ENCODE measurements at regions not wholly inside any gene's neighbourhood (a gene's known extent, or its start where the extent isn't known, plus 50 kb on each side); places are given as distances from the start of the nearest gene placed in this dataset.

GRCh38 chr5:165728425-165728824 lies 2223.0 kb downstream of the MAT2B start:
- Histone ChIP-seq H3K27ac (no peak overlapping the region), H3K9ac (ENCODE audit: insufficient read length) (no peak overlapping the region), H3K4me3 (no peak overlapping the region), H3K9me3 (ENCODE audit: low read depth, low read length) (no peaks in the 10 kb centered on the region), H3K36me3 (ENCODE audit: insufficient read depth, low read length) (no peaks in the 10 kb centered on the region)
- no peak for TF ChIP-seq FOXP2 (optimal IDR thresholded peaks at IDR 0.05; ENCODE audit: control extremely low read depth, extremely low read length, insufficient read depth)
- TF ChIP-seq POLR2AphosphoS5 (IDR thresholded peaks at IDR 0.05; ENCODE audit: borderline replicate concordance, low read depth, low read length) = no peak
- no peak for DNase-seq (ENCODE audit: low read depth, low spot score)

- no peak overlapping the region for H3K9ac ChIP-seq (ENCODE audit: insufficient read length)
- TF ChIP-seq EZH2 (IDR thresholded peaks at IDR 0.05) = no peak
- no peak for TF ChIP-seq FOXP2 (optimal IDR thresholded peaks at IDR 0.05; ENCODE audit: control extremely low read depth, extremely low read length, insufficient read depth)
- TF ChIP-seq POLR2AphosphoS5 (IDR thresholded peaks at IDR 0.05; ENCODE audit: borderline replicate concordance, low read depth, low read length) = no peak
- no peak overlapping the region for H3K4me3 ChIP-seq
- no peak for DNase-seq (ENCODE audit: low read depth, low spot score)
- H3K27ac ChIP-seq = no peak overlapping the region
- H3K9me3 ChIP-seq (ENCODE audit: low read depth, low read length) = no peaks in the 10 kb centered on the region
- no peaks in the 10 kb centered on the region for H3K36me3 ChIP-seq (ENCODE audit: insufficient read depth, low read length)
These were observed 2230.0 kb downstream of the MAT2B start for GRCh38 chr5:165735388-165735787.

- DNase-seq (ENCODE audit: low read depth, low spot score) = no peak
- Histone ChIP-seq H3K27ac (no peak overlapping the region), H3K36me3 (ENCODE audit: insufficient read depth, low read length) (no peaks in the 10 kb centered on the region), H3K9me3 (ENCODE audit: low read depth, low read length) (no peaks in the 10 kb centered on the region), H3K4me3 (no peak overlapping the region), H3K9ac (ENCODE audit: insufficient read length) (no peak overlapping the region)
- TF ChIP-seq POLR2AphosphoS5 (IDR thresholded peaks at IDR 0.05; ENCODE audit: borderline replicate concordance, low read depth, low read length) (no peak), FOXP2 (optimal IDR thresholded peaks at IDR 0.05; ENCODE audit: control extremely low read depth, extremely low read length, insufficient read depth) (no peak), EZH2 (IDR thresholded peaks at IDR 0.05) (no peak)
These were observed 2233.8 kb downstream of the MAT2B start for GRCh38 chr5:165739079-165739741.

- TF ChIP-seq FOXP2 (optimal IDR thresholded peaks at IDR 0.05; ENCODE audit: control extremely low read depth, extremely low read length, insufficient read depth) (no peak), POLR2AphosphoS5 (IDR thresholded peaks at IDR 0.05; ENCODE audit: borderline replicate concordance, low read depth, low read length) (no peak), EZH2 (IDR thresholded peaks at IDR 0.05) (no peak)
- no peak for DNase-seq (ENCODE audit: low read depth, low spot score)
- H3K27ac ChIP-seq = no peak overlapping the region
- H3K9ac ChIP-seq (ENCODE audit: insufficient read length) = no peak overlapping the region
- no peak overlapping the region for H3K4me3 ChIP-seq
- no peaks in the 10 kb centered on the region for H3K9me3 ChIP-seq (ENCODE audit: low read depth, low read length)
- no peaks in the 10 kb centered on the region for H3K36me3 ChIP-seq (ENCODE audit: insufficient read depth, low read length)
These were observed 2252.4 kb downstream of the MAT2B start for GRCh38 chr5:165757791-165758190.

- no peak for DNase-seq (ENCODE audit: low read depth, low spot score)
- Histone ChIP-seq H3K36me3 (ENCODE audit: insufficient read depth, low read length) (no peaks in the 10 kb centered on the region), H3K4me3 (no peak overlapping the region), H3K27ac (no peak overlapping the region), H3K9me3 (ENCODE audit: low read depth, low read length) (no peaks in the 10 kb centered on the region), H3K9ac (ENCODE audit: insufficient read length) (no peak overlapping the region)
- TF ChIP-seq EZH2 (IDR thresholded peaks at IDR 0.05) (no peak), FOXP2 (optimal IDR thresholded peaks at IDR 0.05; ENCODE audit: control extremely low read depth, extremely low read length, insufficient read depth) (no peak), POLR2AphosphoS5 (IDR thresholded peaks at IDR 0.05; ENCODE audit: borderline replicate concordance, low read depth, low read length) (no peak)
These were observed 2269.7 kb downstream of the MAT2B start for GRCh38 chr5:165775111-165775510.

GRCh38 chr5:165779505-165779904 lies 2274.1 kb downstream of the MAT2B start:
- no peaks in the 10 kb centered on the region for H3K9me3 ChIP-seq (ENCODE audit: low read depth, low read length)
- H3K9ac ChIP-seq (ENCODE audit: insufficient read length) = no peak overlapping the region
- H3K27ac ChIP-seq = no peak overlapping the region
- no peak for DNase-seq (ENCODE audit: low read depth, low spot score)
- no peaks in the 10 kb centered on the region for H3K36me3 ChIP-seq (ENCODE audit: insufficient read depth, low read length)
- TF ChIP-seq FOXP2 (optimal IDR thresholded peaks at IDR 0.05; ENCODE audit: control extremely low read depth, extremely low read length, insufficient read depth) = no peak
- H3K4me3 ChIP-seq = no peak overlapping the region

GRCh38 chr5:165780901-165781300 lies 2275.5 kb downstream of the MAT2B start:
- DNase-seq (ENCODE audit: low read depth, low spot score) = no peak
- Histone ChIP-seq H3K9ac (ENCODE audit: insufficient read length) (no peak overlapping the region), H3K36me3 (ENCODE audit: insufficient read depth, low read length) (no peaks in the 10 kb centered on the region), H3K27ac (no peak overlapping the region), H3K4me3 (no peak overlapping the region), H3K9me3 (ENCODE audit: low read depth, low read length) (no peaks in the 10 kb centered on the region)
- TF ChIP-seq EZH2 (IDR thresholded peaks at IDR 0.05) (no peak), POLR2AphosphoS5 (IDR thresholded peaks at IDR 0.05; ENCODE audit: borderline replicate concordance, low read depth, low read length) (no peak), FOXP2 (optimal IDR thresholded peaks at IDR 0.05; ENCODE audit: control extremely low read depth, extremely low read length, insufficient read depth) (no peak)

- Histone ChIP-seq H3K4me3 (0 out of 2 replicates have a peak overlapping the region, but pooled peaks have one; percentile 9), H3K9ac (ENCODE audit: insufficient read length) (no peak overlapping the region), H3K27ac (no peak overlapping the region), H3K36me3 (ENCODE audit: insufficient read depth, low read length) (no peaks in the 10 kb centered on the region), H3K9me3 (ENCODE audit: low read depth, low read length) (no peaks in the 10 kb centered on the region)
- TF ChIP-seq EZH2 (IDR thresholded peaks at IDR 0.05) (no peak), FOXP2 (optimal IDR thresholded peaks at IDR 0.05; ENCODE audit: control extremely low read depth, extremely low read length, insufficient read depth) (no peak), POLR2AphosphoS5 (IDR thresholded peaks at IDR 0.05; ENCODE audit: borderline replicate concordance, low read depth, low read length) (no peak)
- no peak for DNase-seq (ENCODE audit: low read depth, low spot score)
These were observed 2276.3 kb downstream of the MAT2B start for GRCh38 chr5:165781738-165782137.

GRCh38 chr5:165783024-165783423 lies 2277.6 kb downstream of the MAT2B start:
- Histone ChIP-seq H3K9me3 (ENCODE audit: low read depth, low read length) (no peaks in the 10 kb centered on the region), H3K9ac (ENCODE audit: insufficient read length) (no peak overlapping the region), H3K36me3 (ENCODE audit: insufficient read depth, low read length) (no peaks in the 10 kb centered on the region), H3K4me3 (no peak overlapping the region), H3K27ac (no peak overlapping the region)
- TF ChIP-seq POLR2AphosphoS5 (IDR thresholded peaks at IDR 0.05; ENCODE audit: borderline replicate concordance, low read depth, low read length) = no peak
- TF ChIP-seq EZH2 (IDR thresholded peaks at IDR 0.05) = no peak
- TF ChIP-seq FOXP2 (optimal IDR thresholded peaks at IDR 0.05; ENCODE audit: control extremely low read depth, extremely low read length, insufficient read depth) = no peak
- DNase-seq (ENCODE audit: low read depth, low spot score) = no peak
